Body of pancreas (tissue), 4 donors: ENCODE measurements at regions not wholly inside any gene's neighbourhood (a gene's known extent, or its start where the extent isn't known, plus 50 kb on each side); places are given as distances from the start of the nearest gene placed in this dataset.

ENCODE experiments used
- ATAC-seq: fragments of 150-250 bp; one replicate; pipeline ENCODE4 v1.9.1; 2016
- DNase-seq, 4 donors: peaks; one replicate each; pipeline ENCODE4 v3.0.0-alpha.2; 2019
- H3K27ac ChIP-seq, 4 donors: fragments of 200-600 bp; sonication (generic); 1 replicate in 3 of 4; 2 replicates in 1 of 4; pipeline versions ENCODE4 v1.5.1 to v1.6.1; 2016 to 2019; ENCODE audit warnings: mild to moderate bottlenecking in 1 of 4, mixed read lengths in 1 of 4, moderate library complexity in 1 of 4
- H3K27me3 ChIP-seq, 2 donors: fragments of 200-600 bp; sonication (generic); one replicate each; pipeline ENCODE4 v1.6.0; 2016; ENCODE audit warnings: mild to moderate bottlenecking in 1 of 2
- H3K36me3 ChIP-seq, 2 donors: fragments of 200-600 bp; sonication (generic); replicated peaks in 1 of 2; 2 replicates each; pipeline ENCODE4 v1.5.1; 2016; ENCODE audit warnings: low read depth in 2 of 2; ENCODE audit not compliant: insufficient read depth in 1 of 2
- H3K4me1 ChIP-seq: fragments of 200-600 bp; sonication (generic); one replicate; pipeline ENCODE4 v1.6.0; 2016
- H3K4me3 ChIP-seq, 2 donors: fragments of 200-600 bp; sonication (generic); 1 replicate in 1 of 2; 2 replicates in 1 of 2; pipeline ENCODE4 v1.5.1; 2016 to 2019
- H3K9me3 ChIP-seq, 3 donors: fragments of 200-600 bp; sonication (generic); 1 replicate in 2 of 3; 2 replicates in 1 of 3; pipeline ENCODE4 v1.5.1; 2016
- CTCF ChIP-seq, 7 experiments: fragments of 450-650 bp in 4 of 7; fragments of 200-600 bp in 3 of 7; sonication (generic) in 3 of 7; IDR thresholded peaks; one replicate each; pipeline ENCODE4 v1.5.1; 2016 to 2019; ENCODE audit warnings: antibody characterized with exemption in 7 of 7
- POLR2A ChIP-seq, 3 donors: fragments of 450-650 bp; IDR thresholded peaks; one replicate each; pipeline ENCODE4 v1.6.1; 2016; ENCODE audit warnings: antibody characterized with exemption in 3 of 3, mild to moderate bottlenecking in 2 of 3
- WGBS, 2 donors: methylation state at CpG; one replicate each; pipeline ENCODE4 v1.1.5; 2017; 5-methylcytosine and 5-hydroxymethylcytosine counted together
- intact Hi-C: fragments of 100-400 bp; cut with DNase I; formaldehyde crosslinking; loops from one replicate; pipeline ENCODE4 v1.15.1; 2023

GRCh38 chr2:172658945-172659344 lies 76.7 kb upstream of the RAPGEF4 start:
- intact Hi-C loops: no loop called here
- no peaks in the 10 kb centered on the region for H3K27me3 ChIP-seq
- TF ChIP-seq POLR2A (IDR thresholded peaks at IDR 0.05) (no peak), CTCF (IDR thresholded peaks at IDR 0.05) (no peak)
- H3K4me3 ChIP-seq: no peak overlapping the region
- peaks cover 0 to 5% (median 0%) of the 10 kb centered on the region in 3 donors for H3K9me3 ChIP-seq
- 81 to 90% methylated on average over 5 of the region's 5 CpGs for WGBS, 2 donors
- no peaks in the 10 kb centered on the region for H3K4me1 ChIP-seq
- DNase-seq (no peak), ATAC-seq (no peak)
- no peaks in the 10 kb centered on the region for H3K36me3 ChIP-seq
- H3K27ac ChIP-seq: no peak overlapping the region

DNA sequence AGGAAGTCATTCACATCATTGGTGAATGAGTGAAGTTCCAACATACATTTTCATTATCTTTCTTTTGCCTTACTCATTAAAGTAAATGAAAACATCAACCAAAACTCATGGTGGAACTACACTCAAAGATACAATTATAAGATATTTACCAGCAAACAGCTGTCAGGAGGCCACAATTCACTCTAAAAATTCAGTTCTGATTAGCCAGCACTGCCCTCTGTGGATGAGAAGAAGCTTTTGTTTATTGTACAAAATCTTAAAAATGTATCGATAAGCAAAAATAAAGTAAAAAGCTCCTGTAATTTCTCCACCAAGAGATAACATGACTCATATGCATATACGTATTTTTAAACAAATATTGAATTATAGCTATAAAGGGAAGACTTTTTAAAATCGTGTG lies 73.5 kb upstream of the RAPGEF4 start:
- Histone ChIP-seq H3K9me3 (peaks cover 0 to 5% (median 0%) of the 10 kb centered on the region in 3 donors), H3K27ac (no peak overlapping the region), H3K36me3 (no peaks in the 10 kb centered on the region), H3K4me3 (no peak overlapping the region), H3K27me3 (no peaks in the 10 kb centered on the region), H3K4me1 (no peaks in the 10 kb centered on the region)
- 61 to 64% methylated on average over 3 of the region's 3 CpGs for WGBS, 2 donors
- DNase-seq (no peak), ATAC-seq (no peak)
- TF ChIP-seq POLR2A (IDR thresholded peaks at IDR 0.05): no peak
- TF ChIP-seq CTCF (IDR thresholded peaks at IDR 0.05): no peak
- intact Hi-C loops: no loop called here

DNA sequence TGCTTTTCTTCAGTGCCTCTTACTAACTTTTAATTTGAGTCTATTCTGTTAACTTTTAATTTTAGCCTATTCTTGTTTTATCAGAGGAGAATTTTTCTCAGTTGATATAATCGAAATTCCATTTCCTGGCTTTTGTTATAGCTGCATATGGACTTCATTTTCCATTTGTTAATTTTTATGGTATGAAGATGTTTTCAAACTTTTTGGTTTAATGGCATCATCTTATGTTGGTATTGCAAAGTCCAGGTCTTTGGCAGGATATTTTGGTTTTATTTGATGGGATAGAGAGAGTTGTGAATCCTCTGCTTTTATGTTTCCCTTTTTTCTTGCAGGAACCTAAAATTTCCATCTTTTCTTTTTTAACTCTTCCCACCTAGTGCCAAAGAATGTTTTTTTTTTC lies 70.9 kb upstream of the RAPGEF4 start:
- TF ChIP-seq POLR2A (IDR thresholded peaks at IDR 0.05) (no peak), CTCF (IDR thresholded peaks at IDR 0.05) (no peak)
- ATAC-seq (no peak), DNase-seq (no peak)

DNA sequence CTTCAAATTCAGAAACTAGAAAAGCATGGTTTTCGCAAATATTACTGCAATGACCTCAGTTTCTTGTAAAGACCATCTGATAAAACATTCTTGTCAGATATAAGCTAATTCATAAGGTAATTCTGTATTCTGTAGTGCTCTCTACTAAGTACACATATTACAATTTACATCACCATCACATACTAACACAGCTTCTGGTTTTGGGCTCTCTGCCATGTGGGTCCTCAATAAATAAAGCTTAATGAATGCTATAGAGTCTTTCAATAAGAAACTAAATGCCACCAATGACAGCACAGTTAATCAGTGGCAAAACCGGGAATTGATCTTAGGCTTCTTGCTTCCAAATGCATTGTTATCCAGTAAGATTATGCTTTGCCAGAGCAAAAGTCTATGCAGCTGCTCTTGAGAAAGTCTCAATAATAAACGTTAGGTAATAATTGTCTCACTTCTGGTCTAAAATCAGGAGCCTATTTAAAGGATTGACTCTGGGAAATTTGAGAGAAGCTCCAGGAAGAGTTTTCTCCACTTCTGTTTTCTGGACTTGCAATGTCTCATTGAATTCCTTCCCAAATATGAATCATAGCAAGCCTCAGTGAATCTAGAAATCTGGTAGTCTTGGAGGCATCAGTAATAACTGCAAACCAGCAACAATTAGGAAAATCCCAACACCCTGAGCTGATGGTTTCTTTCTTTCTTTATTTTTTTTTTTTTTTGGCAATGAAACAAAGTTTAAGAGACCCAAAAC lies 67.9 kb upstream of the RAPGEF4 start:
- WGBS, 2 donors: 51 to 55% methylated on average over 3 of the region's 3 CpGs
- no peak for TF ChIP-seq POLR2A (IDR thresholded peaks at IDR 0.05)
- TF ChIP-seq CTCF (IDR thresholded peaks at IDR 0.05): no peak
- Histone ChIP-seq H3K4me1 (no peaks in the 10 kb centered on the region), H3K9me3 (no peaks in the 10 kb centered on the region), H3K36me3 (no peaks in the 10 kb centered on the region), H3K27ac (no peak overlapping the region), H3K4me3 (no peak overlapping the region), H3K27me3 (no peaks in the 10 kb centered on the region)
- intact Hi-C loops: no loop called here
- no peak for ATAC-seq
- no peak for DNase-seq

More for the DNA sequence above, 70.9 kb upstream of the RAPGEF4 start:
- Histone ChIP-seq H3K27me3 (no peaks in the 10 kb centered on the region), H3K4me1 (no peaks in the 10 kb centered on the region), H3K27ac (no peak overlapping the region), H3K9me3 (no peaks in the 10 kb centered on the region), H3K4me3 (no peak overlapping the region), H3K36me3 (no peaks in the 10 kb centered on the region)
- intact Hi-C loops: no loop called here
- WGBS, 2 donors: 54 to 63% methylated on average over 1 of the region's 1 CpG

DNA sequence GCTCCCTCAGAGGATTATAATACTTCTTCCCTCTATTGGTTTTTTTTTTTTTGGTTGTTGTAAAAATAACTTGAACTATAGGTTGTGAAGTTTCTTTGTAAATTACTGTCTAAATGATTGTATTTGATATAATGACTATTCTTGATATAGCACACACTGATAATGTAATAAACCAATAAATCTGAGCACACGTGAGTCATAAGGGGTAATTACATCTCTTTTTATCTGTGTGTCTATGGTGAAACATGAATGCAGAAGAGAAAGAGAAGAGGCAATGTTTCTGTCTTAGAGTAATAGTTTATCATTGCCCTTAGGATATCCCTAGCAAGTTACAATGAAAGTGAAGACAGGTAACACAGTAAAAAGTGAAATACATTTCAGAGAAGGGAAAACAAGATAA lies 64.1 kb upstream of the RAPGEF4 start:
- TF ChIP-seq POLR2A (IDR thresholded peaks at IDR 0.05): no peak
- TF ChIP-seq CTCF (IDR thresholded peaks at IDR 0.05): no peak
- Histone ChIP-seq H3K27me3 (no peaks in the 10 kb centered on the region), H3K9me3 (no peaks in the 10 kb centered on the region), H3K4me1 (peaks cover 7% of the 10 kb centered on the region), H3K4me3 (no peak overlapping the region), H3K27ac (no peak overlapping the region), H3K36me3 (no peaks in the 10 kb centered on the region)
- DNase-seq (no peak), ATAC-seq (no peak)
- intact Hi-C loops: no loop called here
- WGBS, 2 donors: 37 to 60% methylated on average over 1 of the region's 1 CpG
